ENCODE measurements at regions not wholly inside any gene's neighbourhood (a gene's known extent, or its start where the extent isn't known, plus 50 kb on each side); places are given as distances from the start of the nearest gene placed in this dataset.

DNA sequence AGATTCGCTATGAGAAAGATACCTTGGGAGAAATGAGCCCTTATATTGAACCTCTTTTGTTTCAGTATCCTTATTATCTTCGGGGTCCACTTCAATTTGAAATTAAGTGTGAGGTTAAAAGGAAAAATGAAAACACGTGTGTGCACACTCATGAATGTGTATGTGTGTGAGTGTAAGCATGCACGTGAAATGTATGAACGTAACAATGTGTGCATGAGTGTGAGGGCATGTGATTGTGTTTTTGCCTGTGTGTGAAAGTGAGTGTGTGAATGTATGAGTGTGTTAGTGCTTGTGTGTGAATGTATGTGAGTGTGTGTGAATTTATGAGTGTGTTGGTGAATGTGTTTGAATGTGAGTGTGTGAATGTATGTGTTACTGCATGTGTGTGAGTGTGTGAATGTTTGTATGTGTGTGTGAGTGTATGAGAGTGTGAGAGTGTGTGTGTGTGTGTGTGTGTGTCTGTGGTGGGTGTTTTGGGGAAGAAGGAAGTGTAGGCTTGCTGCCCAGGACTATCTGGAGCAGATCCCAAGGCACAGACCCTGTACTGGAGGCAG, 224.0 kb upstream of the CDH13 start:
- DNase-seq, result no peak

DNA sequence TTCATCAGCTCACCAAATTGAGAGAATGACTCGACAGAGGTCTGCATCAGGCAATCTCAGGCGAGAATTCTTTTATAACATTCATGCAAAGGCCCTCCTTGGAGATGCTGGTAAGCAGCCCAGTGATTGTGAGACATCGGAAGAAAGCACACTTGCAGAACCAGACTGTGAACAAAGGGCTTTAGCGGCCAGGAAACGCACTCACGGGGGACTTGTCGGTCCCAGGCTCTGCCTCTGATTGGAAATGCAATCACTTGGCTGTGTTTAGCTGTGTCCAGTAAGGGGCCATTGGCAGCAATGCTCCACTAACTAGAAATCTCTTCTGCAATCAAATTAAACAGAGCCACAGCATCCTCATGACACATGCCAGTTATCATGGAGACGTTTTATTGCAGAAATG, 226.7 kb upstream of the CDH13 start:
- DNase-seq, result no peak

DNA sequence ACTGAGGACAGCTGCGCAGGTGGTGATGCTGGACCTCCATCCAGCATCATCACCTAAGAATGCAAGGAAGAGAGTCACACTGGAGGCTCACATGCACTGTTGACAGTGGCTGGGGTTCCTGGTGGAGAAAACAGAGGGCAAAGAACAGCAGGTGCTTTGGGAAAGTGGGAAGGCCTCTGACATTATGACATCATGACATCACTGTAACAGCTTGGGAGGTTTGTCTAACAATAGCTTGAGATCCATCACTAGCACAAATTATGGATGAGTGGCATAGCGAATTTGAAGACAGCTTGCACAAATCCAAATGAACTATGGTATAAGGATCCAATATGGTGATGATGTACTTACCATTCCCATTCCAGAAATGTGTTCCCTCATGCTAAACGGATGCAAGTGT, 226.5 kb upstream of the MPHOSPH6 start:
- DNase-seq, result no peak

GRCh38 chr16:82395212-82395611, 225.2 kb upstream of the MPHOSPH6 start:
- no peak for DNase-seq

DNA sequence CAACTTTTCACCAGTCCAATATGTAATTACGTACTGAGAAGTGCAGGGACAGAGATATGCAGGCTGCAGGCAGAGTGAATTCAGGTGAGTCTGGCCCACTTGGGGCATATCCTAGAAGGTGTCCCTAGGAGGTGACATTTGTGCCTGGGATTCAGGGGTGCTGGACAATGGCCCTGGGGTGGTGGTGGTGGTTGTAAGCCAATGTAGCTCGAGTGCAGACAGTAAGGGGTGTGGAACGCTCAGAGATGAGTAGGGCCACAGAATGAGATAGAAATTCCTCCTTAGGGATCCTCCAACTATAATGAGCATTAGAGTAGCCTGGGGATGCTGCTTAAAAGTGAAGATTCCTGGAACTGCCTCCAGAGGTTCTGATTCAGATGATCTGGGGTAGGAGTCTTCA, 221.7 kb upstream of the MPHOSPH6 start:
- no peak for DNase-seq

- no peak for DNase-seq
Measured at GRCh38 chr16:82389956-82390650, 220.1 kb upstream of the MPHOSPH6 start.

DNA sequence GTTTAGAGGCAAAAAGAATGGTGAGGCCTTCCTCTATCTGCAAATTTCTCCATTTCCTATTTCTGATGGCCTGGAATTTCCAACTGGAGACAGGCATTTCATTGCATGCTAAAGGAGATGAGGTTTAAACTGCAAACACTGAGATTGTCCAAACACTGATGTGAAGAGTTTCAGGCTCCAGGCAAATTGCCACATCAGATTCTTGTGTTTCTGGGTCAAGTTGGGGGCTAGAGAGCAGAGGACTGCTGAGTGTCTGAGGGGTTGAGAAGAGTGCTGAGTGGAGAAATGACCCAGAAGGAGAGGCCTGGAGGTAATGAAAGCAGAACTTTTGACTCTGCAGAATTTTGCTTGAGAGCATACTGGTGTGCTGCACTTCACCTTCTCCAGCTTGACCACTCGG, 216.7 kb upstream of the MPHOSPH6 start:
- no peak for DNase-seq

DNA sequence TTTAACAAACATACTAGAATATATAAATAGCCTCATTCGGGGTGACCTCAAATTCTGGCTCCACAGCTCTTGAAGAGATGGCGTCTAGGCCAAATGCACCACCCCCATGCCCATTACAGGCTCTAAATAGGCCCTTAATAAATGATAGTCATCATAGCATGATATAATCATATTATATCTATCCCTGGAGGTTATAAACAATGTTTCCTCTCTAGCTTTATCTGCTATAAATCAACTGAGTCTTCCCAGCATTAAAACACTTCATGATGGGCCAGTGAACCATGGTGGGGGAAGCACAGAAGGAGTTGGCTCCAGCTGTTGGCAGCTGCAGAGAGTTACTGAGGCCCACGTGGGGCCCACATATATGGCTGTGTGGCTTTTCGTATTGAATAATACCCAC, 214.9 kb upstream of the MPHOSPH6 start:
- DNase-seq, result no peak

- no peak for DNase-seq
Measured at GRCh38 chr16:82384017-82384416, 214.0 kb upstream of the MPHOSPH6 start.

DNA sequence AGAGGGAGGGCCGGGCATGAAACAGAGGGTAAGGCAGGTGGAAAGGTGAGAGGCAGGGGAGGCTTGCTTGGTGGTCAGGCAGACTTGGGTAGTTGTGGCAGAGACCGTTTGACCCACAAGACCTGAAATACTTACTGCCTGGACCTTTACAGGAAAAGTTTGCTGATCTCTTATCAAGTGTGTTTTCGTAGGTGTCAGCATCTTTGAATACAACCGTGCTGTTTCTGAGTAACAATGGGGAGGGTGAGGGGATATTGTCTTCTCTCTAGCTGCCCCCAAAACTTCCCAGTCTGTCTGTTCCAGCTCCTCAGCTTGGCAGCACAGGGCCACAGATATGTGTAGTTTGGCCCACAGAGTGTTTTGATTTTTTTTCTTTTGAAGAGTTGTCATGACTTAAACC, 212.5 kb upstream of the MPHOSPH6 start:
- DNase-seq, result no peak

GRCh38 chr16:82379551-82379950, 209.5 kb upstream of the MPHOSPH6 start:
- DNase-seq, result no peak

- DNase-seq, result no peak
Measured at GRCh38 chr16:82373976-82374375, 204.0 kb upstream of the MPHOSPH6 start.

DNA sequence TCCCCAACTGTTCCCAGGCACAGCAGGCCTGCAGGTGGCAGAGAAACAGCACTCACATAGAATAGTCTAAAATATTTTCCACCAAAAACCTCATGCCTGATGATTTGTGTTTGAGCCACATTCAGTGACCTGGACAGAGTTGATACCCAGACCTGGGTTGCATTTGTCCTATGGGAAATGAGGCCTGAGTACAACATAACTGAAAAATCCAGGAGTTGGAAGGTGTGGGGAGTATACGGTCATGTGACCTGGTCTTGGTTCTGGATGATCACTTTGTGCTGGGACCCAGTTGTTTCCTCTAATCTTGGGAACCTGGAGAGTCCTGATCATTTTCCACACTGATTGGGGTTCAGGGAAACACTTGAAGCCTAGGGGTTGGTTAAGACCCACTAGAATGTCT, 200.3 kb upstream of the MPHOSPH6 start:
- no peak for DNase-seq

DNA sequence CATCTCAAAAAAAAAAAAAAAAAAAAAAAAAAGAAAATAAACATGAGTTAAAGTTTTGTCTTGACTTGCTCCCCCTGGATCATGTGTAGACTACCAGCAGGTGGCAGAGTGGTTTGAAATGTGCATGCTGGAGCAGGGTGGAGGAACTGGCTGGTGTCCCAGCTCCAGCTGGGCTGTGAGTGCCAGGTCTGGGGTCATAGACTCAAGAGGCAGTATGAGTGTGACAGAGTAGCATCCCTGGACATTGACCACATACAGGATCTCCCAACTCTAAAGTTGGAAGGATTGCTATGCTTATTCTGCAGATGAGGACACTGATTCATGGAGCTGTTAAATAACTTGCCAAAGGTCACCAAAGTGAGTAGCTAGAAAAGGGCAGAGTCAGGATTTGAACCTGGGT, 198.0 kb upstream of the MPHOSPH6 start:
- DNase-seq, result no peak

DNA sequence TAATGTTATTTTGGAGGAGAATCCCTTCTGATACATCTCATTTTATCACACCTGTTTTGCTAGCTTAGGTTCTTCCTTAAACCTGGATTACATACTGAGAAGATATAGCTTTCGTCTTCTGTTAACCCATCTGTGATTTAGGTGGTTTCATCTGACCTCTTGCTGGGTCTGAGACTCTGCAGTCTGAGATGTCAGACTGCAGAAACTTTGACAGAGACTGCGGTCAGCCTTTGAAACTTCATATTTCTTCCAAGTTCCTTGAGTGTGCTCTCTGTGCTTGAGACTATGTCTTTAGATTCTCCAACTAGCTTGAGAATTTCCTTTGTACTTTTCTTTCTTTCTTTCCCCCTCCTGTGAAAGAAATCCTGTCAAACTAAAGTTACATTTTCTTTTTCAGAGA, 196.4 kb upstream of the MPHOSPH6 start:
- DNase-seq, result no peak

DNA sequence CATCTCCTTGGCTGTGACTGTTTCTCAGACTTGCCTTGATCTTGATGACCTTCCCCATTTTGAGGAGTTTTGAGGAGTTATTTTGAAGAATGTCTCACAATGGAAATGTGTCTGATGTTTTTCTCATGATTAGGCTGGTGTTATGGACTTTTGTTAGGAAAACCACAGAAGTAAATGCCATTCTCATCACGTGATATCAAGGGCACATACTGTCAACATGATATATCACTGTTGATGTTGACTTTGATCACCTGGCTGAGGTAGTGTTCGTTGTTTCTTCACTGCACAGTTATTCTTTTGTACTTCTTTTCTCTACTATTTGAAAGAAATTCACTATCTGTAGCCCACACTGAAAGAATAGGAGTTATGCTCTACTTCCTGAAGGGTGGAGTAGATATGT, 194.7 kb upstream of the MPHOSPH6 start:
- DNase-seq, result no peak

- no peak for DNase-seq
Measured at GRCh38 chr16:82363026-82363816, 193.2 kb upstream of the MPHOSPH6 start.

GRCh38 chr16:82361885-82362284, 191.9 kb upstream of the MPHOSPH6 start:
- no peak for DNase-seq

GRCh38 chr16:82360024-82360783, 190.2 kb upstream of the MPHOSPH6 start:
- no peak for DNase-seq

- DNase-seq, result no peak
Measured at GRCh38 chr16:82358606-82359221, 188.7 kb upstream of the MPHOSPH6 start.

- DNase-seq, result no peak
Measured at GRCh38 chr16:82358161-82358560, 188.1 kb upstream of the MPHOSPH6 start.

DNA sequence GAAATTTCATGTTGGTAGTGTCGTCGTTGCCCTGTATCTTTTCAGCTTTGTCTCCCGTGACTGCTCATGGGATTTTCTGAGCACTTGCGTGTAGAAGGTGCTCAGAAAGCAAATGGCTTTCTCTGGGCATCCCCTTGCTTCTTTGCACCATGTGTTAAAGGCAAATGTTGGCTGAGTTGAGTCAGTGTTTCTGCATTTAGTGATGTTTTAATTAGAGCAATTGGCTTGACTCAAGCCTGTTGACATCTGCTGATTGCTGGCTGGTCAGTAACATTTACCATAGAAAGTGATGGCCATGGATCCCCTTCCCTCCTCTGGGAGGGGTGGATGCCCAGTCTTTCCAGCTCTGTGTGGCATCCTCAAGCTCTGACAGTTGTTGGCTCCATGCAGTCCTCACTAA, 187.2 kb upstream of the MPHOSPH6 start:
- no peak for DNase-seq

DNA sequence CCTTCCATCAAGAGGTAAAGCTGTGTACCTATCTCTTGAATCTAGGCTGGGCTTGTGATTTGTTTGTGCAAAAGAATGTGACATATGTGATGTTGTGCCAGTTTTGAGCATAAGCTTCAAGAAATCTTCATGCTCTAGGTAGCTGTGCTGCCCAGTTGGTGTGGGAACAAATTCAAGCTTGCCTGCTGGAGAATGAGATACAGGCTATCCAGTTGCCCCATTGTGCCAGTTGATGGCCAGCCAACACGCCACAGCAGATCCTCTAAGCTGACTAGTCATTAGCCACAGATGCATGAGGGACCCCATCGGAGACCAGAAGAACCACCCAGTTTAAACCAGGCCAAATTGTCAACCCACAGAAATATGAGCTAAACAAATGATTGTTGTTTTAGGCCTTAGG, 180.5 kb upstream of the MPHOSPH6 start:
- no peak for DNase-seq
